ENCODE measurements at regions not wholly inside any gene's neighbourhood (a gene's known extent, or its start where the extent isn't known, plus 50 kb on each side); places are given as distances from the start of the nearest gene placed in this dataset.

- DNase-seq (ENCODE audit: low read depth), result no peak
- in situ Hi-C loops (cut with HindIII; ENCODE audit: low sequenced_read_pairs), result no loop called here
- no peak overlapping the region for H3K4me3 ChIP-seq (ENCODE audit: low read depth, low read length)
- TF ChIP-seq, protein P1, sequence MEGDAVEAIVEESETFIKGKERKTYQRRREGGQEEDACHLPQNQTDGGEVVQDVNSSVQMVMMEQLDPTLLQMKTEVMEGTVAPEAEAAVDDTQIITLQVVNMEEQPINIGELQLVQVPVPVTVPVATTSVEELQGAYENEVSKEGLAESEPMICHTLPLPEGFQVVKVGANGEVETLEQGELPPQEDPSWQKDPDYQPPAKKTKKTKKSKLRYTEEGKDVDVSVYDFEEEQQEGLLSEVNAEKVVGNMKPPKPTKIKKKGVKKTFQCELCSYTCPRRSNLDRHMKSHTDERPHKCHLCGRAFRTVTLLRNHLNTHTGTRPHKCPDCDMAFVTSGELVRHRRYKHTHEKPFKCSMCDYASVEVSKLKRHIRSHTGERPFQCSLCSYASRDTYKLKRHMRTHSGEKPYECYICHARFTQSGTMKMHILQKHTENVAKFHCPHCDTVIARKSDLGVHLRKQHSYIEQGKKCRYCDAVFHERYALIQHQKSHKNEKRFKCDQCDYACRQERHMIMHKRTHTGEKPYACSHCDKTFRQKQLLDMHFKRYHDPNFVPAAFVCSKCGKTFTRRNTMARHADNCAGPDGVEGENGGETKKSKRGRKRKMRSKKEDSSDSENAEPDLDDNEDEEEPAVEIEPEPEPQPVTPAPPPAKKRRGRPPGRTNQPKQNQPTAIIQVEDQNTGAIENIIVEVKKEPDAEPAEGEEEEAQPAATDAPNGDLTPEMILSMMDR (IDR thresholded peaks at IDR 0.05; ENCODE audit: low read depth, low read length, missing control alignments), result no peak
These were observed 266.7 kb upstream of the CDH18 start for GRCh38 chr5:20254748-20255147.

GRCh38 chr5:20248118-20248517 is 260.1 kb upstream of the CDH18 start:
- DNase-seq (ENCODE audit: low read depth), result no peak
- in situ Hi-C loops (cut with HindIII; ENCODE audit: low sequenced_read_pairs), result no loop called here
- no peak overlapping the region for H3K4me3 ChIP-seq (ENCODE audit: low read depth, low read length)
- TF ChIP-seq, protein P1 (IDR thresholded peaks at IDR 0.05; ENCODE audit: low read depth, low read length, missing control alignments), result no peak

DNA sequence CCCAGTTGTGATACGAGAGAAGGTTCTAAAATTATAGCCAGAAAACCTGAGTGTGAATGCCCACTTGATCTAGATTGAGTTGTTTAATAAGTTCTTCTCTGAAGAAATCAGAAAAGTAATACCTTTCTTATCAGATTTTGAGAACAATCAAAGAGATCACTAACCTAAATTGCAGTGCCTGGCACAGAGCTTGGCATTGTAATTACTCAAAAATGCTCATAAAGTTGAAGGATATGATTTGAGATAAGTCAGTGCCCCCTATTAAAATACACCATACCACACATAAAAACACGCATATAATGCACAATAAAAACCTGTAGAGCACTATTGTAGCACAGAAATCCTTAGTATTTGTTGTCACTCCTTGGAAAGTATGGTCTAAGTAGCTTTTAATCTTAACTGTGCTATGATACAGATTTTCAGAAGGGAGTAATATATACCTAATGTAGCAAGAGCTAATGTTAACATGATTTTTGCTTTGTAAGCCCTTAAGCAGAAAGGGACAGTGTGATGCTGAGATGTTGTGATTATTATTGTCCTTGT is 257.5 kb upstream of the CDH18 start:
- DNase-seq (ENCODE audit: low read depth), result no peak
- in situ Hi-C loops (cut with HindIII; ENCODE audit: low sequenced_read_pairs), result no loop called here
- TF ChIP-seq, protein P1 (IDR thresholded peaks at IDR 0.05; ENCODE audit: low read depth, low read length, missing control alignments), result no peak
- H3K4me3 ChIP-seq (ENCODE audit: low read depth, low read length), result no peak overlapping the region

DNA sequence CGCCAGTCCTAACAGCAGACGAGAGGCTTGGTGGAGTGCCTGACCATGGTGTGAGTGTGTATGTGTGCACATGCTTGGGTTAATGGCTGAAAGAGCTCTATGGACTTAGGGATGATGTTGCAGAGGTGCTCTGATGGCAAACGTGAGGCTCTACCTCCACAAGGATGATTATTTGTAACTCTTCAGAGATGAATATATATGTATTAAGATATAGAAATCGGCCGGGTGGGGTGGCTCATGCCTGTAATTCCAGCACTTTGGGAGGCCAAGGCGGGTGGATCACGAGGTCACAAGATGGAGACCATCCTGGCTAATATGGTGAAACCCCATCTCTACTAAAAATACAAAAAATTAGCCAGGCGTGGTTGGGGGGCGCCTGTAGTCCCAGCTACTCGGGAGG is 253.4 kb upstream of the CDH18 start:
- DNase-seq (ENCODE audit: low read depth), result no peak
- in situ Hi-C loops (cut with HindIII; ENCODE audit: low sequenced_read_pairs), result no loop called here
- TF ChIP-seq, protein P1 (IDR thresholded peaks at IDR 0.05; ENCODE audit: low read depth, low read length, missing control alignments), result no peak
- H3K4me3 ChIP-seq (ENCODE audit: low read depth, low read length), result no peak overlapping the region

- DNase-seq (ENCODE audit: low read depth), result no peak
- TF ChIP-seq, protein P1 (IDR thresholded peaks at IDR 0.05; ENCODE audit: low read depth, low read length, missing control alignments), result peak; percentile 17
- in situ Hi-C loops (cut with HindIII; ENCODE audit: low sequenced_read_pairs), result no loop called here
- no peak overlapping the region for H3K4me3 ChIP-seq (ENCODE audit: low read depth, low read length)
These were observed 243.0 kb upstream of the CDH18 start for GRCh38 chr5:20231040-20231439.

GRCh38 chr5:20230010-20230409 is 242.0 kb upstream of the CDH18 start:
- DNase-seq (ENCODE audit: low read depth), result no peak
- TF ChIP-seq, protein P1 (IDR thresholded peaks at IDR 0.05; ENCODE audit: low read depth, low read length, missing control alignments), result no peak
- in situ Hi-C loops (cut with HindIII; ENCODE audit: low sequenced_read_pairs), result no loop called here
- H3K4me3 ChIP-seq (ENCODE audit: low read depth, low read length), result no peak overlapping the region
